Endothelial cell of umbilical vein (primary cell): ENCODE measurements at regions not wholly inside any gene's neighbourhood (a gene's known extent, or its start where the extent isn't known, plus 50 kb on each side); places are given as distances from the start of the nearest gene placed in this dataset.

Experiments used
- BruUV-seq: library from RNA; stranded (reverse); fragments of 400-500 nt; replicated peaks from 2 replicates; lab custom pipeline; 2021; lab: Mats Ljungman, UMichigan
- CTCF ChIA-PET: fragments of 300-600, 350-600 bp; sonication (Branson Sonifier 250); formaldehyde crosslinking; loops from one replicate; lab custom pipeline; 2021; ENCODE audit warnings: antibody characterized with exemption, inconsistent platforms; lab: Charles Lee
- POLR2A ChIA-PET: fragments of 300-600, 350-600 bp; sonication (Branson Sonifier 250); formaldehyde crosslinking; loops from one replicate; lab custom pipeline; 2021; ENCODE audit warnings: antibody characterized with exemption, inconsistent platforms; lab: Charles Lee
- DNase-seq: peaks from one replicate; pipeline ENCODE4 v3.0.0-alpha.2; 2011; ENCODE audit warnings: low read depth, low spot score
- FAIRE-seq: peaks from 2 replicates; lab custom pipeline; 2011; peaks lifted over from hg19 to GRCh38; lab: Jason Lieb, UNC
- H2AFZ ChIP-seq: 2 replicates; pipeline ENCODE4 v1.6.0; 2012; ENCODE audit warnings: low read depth, low read length, control low read depth, inconsistent platforms
- H3K27ac ChIP-seq: 2 replicates; pipeline ENCODE4 v1.5.1; 2011; ENCODE audit warnings: low read depth, mild to moderate bottlenecking, control low read depth, low read length, moderate library complexity; ENCODE audit not compliant: insufficient read depth
- H3K27me3 ChIP-seq, 2 experiments: 2 replicates each; pipeline versions ENCODE4 v1.6.0 to v1.6.1; 2011; ENCODE audit warnings: low read length in 2 of 2, mixed read lengths in 1 of 2; ENCODE audit not compliant: control insufficient read depth in 2 of 2, insufficient read depth in 2 of 2
- H3K36me3 ChIP-seq, 2 experiments: 2 replicates in 1 of 2; 3 replicates in 1 of 2; pipeline ENCODE4 v1.5.1; 2011; ENCODE audit warnings: low read length in 2 of 2, mild to moderate bottlenecking in 1 of 2, moderate library complexity in 1 of 2; ENCODE audit not compliant: control insufficient read depth in 2 of 2, insufficient read depth in 2 of 2; ENCODE audit errors: extremely low read depth in 1 of 2
- H3K4me1 ChIP-seq: 3 replicates; pipeline ENCODE4 v1.5.1; 2011; ENCODE audit warnings: mild to moderate bottlenecking, low read length; ENCODE audit not compliant: control insufficient read depth, insufficient read depth; ENCODE audit errors: extremely low read depth
- H3K4me2 ChIP-seq: 2 replicates; pipeline ENCODE4 v1.6.1; 2011; ENCODE audit warnings: low read length, control low read depth, mixed read lengths; ENCODE audit not compliant: insufficient read depth
- H3K4me3 ChIP-seq, 3 experiments: fragments of 200-600 bp in 1 of 3; sonication (generic), shearing (Covaris generic) in 1 of 3; replicated peaks in 1 of 3; 2 replicates each; pipeline ENCODE4 v1.5.1; 2011 to 2016; ENCODE audit warnings: control low read depth in 3 of 3, low read length in 3 of 3, mild to moderate bottlenecking in 2 of 3, inconsistent platforms in 1 of 3, low read depth in 1 of 3, moderate library complexity in 1 of 3; ENCODE audit not compliant: insufficient read depth in 1 of 3
- H3K79me2 ChIP-seq: 2 replicates; pipeline ENCODE4 v1.6.0; 2012; ENCODE audit warnings: low read length, inconsistent platforms; ENCODE audit not compliant: control insufficient read depth, insufficient read depth
- H3K9ac ChIP-seq: replicated peaks from 2 replicates; pipeline ENCODE3; 2011; ENCODE audit warnings: low read length, control low read depth; ENCODE audit not compliant: insufficient read depth; ENCODE audit errors: extremely low read depth
- H3K9me1 ChIP-seq: replicated peaks from 3 replicates; pipeline ENCODE4 v1.6.0; 2011; ENCODE audit warnings: mild to moderate bottlenecking, low read length; ENCODE audit not compliant: control insufficient read depth, insufficient read depth; ENCODE audit errors: extremely low read depth
- H3K9me3 ChIP-seq: replicated peaks from 2 replicates; pipeline ENCODE4 v1.5.1; 2012; ENCODE audit warnings: low read length, inconsistent platforms; ENCODE audit not compliant: control insufficient read depth, insufficient read depth
- H4K20me1 ChIP-seq: replicated peaks from 2 replicates; pipeline ENCODE3; 2011; ENCODE audit warnings: mild to moderate bottlenecking, low read length; ENCODE audit not compliant: control insufficient read depth, insufficient read depth; ENCODE audit errors: extremely low read depth
- EZH2 ChIP-seq: IDR thresholded peaks from 2 replicates; pipeline ENCODE4 v1.6.1; 2012; ENCODE audit warnings: borderline replicate concordance, low read depth, mild to moderate bottlenecking, moderate library complexity, low read length, inconsistent platforms; ENCODE audit not compliant: severe bottlenecking
- FOS ChIP-seq: IDR thresholded peaks from 2 replicates; pipeline ENCODE4 v1.6.1; 2011; ENCODE audit warnings: mild to moderate bottlenecking, low read length, moderate library complexity, borderline replicate concordance; ENCODE audit not compliant: insufficient read depth
- GATA2 ChIP-seq: IDR thresholded peaks from 2 replicates; pipeline ENCODE4 v1.7.0; 2011; ENCODE audit warnings: low read depth, mild to moderate bottlenecking, moderate library complexity, mixed read lengths, low read length; ENCODE audit not compliant: insufficient read length, insufficient read depth
- JUN ChIP-seq: IDR thresholded peaks from 2 replicates; pipeline ENCODE4 v1.6.1; 2011; ENCODE audit warnings: borderline replicate concordance, low read depth; ENCODE audit not compliant: insufficient read length, insufficient read depth
- MYC ChIP-seq: IDR thresholded peaks from one replicate; pipeline ENCODE4 v1.6.1; 2011; ENCODE audit warnings: mild to moderate bottlenecking, low read depth, low read length
- POLR2A ChIP-seq: IDR thresholded peaks from 2 replicates; pipeline ENCODE4 v1.6.1; 2012; ENCODE audit warnings: low read depth, mild to moderate bottlenecking, control low read depth, low read length
- POLR2AphosphoS5 ChIP-seq: IDR thresholded peaks from 2 replicates; pipeline ENCODE4 v1.6.1; 2012; ENCODE audit warnings: low read depth, mild to moderate bottlenecking, control low read depth, low read length, moderate library complexity; ENCODE audit not compliant: insufficient read depth
- dilution Hi-C: fragments of 300-500 bp; cut with MboI; formaldehyde crosslinking; loops from one replicate; pipeline ENCODE4 v1.15.0; 2019; ENCODE audit warnings: low sequenced_read_pairs; ENCODE audit not compliant: extremely low pct_ligation_motif_present
- intact Hi-C: fragments of 100-400 bp; cut with micrococcal nuclease; formaldehyde crosslinking; loops from one replicate; pipeline ENCODE4 v1.10.0; 2022
- TF ChIP-seq, protein P1 (sequence below), 2 donors: IDR thresholded peaks; 1 replicate in 1 of 2; 2 replicates in 1 of 2; pipeline ENCODE4 v1.5.1; 2011; ENCODE audit warnings: low read length in 2 of 2, mild to moderate bottlenecking in 2 of 2, moderate library complexity in 2 of 2, control low read depth in 1 of 2, inconsistent platforms in 1 of 2, low read depth in 1 of 2; ENCODE audit not compliant: insufficient read depth in 1 of 2; ENCODE audit errors: extremely low read depth in 1 of 2
- TF ChIP-seq, protein P2 (sequence below): IDR thresholded peaks from 2 replicates; pipeline ENCODE4 v1.6.1; 2011; ENCODE audit not compliant: insufficient read depth, insufficient read length

DNA sequence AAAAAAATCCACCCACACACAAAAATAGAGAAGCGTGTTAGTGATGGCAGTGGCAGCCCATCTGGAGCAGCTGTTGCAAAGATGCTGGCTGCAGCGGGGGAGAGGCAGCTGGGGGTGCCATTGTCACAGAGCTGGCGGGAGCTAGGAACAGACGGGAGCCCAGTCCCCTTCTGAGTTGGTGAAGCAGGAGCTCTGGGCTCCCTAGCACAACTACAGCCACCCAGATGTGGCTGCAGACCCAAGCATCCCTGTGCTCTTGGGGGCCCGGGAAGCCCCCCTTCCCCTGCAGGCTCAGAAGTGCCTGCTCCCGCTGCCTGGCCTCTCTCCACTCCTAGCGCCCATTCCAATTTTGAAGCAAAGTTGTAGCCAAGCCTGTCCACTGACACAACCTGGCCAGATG is 366.6 kb upstream of the MC4R start:
- H4K20me1 ChIP-seq = no peaks in the 10 kb centered on the region
- H3K9ac ChIP-seq = no peak overlapping the region
- FAIRE-seq (no peak), DNase-seq (no peak)
- no peaks in the 10 kb centered on the region for H3K9me3 ChIP-seq
- no peak overlapping the region for H3K4me2 ChIP-seq
- dilution Hi-C loops = no loop called here
- H3K27ac ChIP-seq = no peak overlapping the region
- H3K4me3 ChIP-seq = no peak overlapping the region
- no peaks in the 10 kb centered on the region for H3K9me1 ChIP-seq
- H3K36me3 ChIP-seq = no peaks in the 10 kb centered on the region
- ChIA-PET POLR2A (no interaction called here), CTCF (no interaction called here)
- H3K4me1 ChIP-seq = no peaks in the 10 kb centered on the region
- no peak overlapping the region for H2AFZ ChIP-seq
- TF ChIP-seq, protein P1, sequence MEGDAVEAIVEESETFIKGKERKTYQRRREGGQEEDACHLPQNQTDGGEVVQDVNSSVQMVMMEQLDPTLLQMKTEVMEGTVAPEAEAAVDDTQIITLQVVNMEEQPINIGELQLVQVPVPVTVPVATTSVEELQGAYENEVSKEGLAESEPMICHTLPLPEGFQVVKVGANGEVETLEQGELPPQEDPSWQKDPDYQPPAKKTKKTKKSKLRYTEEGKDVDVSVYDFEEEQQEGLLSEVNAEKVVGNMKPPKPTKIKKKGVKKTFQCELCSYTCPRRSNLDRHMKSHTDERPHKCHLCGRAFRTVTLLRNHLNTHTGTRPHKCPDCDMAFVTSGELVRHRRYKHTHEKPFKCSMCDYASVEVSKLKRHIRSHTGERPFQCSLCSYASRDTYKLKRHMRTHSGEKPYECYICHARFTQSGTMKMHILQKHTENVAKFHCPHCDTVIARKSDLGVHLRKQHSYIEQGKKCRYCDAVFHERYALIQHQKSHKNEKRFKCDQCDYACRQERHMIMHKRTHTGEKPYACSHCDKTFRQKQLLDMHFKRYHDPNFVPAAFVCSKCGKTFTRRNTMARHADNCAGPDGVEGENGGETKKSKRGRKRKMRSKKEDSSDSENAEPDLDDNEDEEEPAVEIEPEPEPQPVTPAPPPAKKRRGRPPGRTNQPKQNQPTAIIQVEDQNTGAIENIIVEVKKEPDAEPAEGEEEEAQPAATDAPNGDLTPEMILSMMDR (IDR thresholded peaks at IDR 0.05; ENCODE audit: extremely low read depth in 1 of 2, insufficient read depth in 1 of 2, low read depth in 1 of 2, low read length in 2 of 2) = no peak
- TF ChIP-seq EZH2 = no peak
- TF ChIP-seq, protein P2, sequence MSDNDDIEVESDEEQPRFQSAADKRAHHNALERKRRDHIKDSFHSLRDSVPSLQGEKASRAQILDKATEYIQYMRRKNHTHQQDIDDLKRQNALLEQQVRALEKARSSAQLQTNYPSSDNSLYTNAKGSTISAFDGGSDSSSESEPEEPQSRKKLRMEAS = no peak
- no peak for TF ChIP-seq POLR2AphosphoS5
- no peak for TF ChIP-seq GATA2
- no peak for TF ChIP-seq POLR2A
- TF ChIP-seq JUN = no peak
- TF ChIP-seq MYC = no peak
- no peak for TF ChIP-seq FOS
- H3K27me3 ChIP-seq = no peaks in the 10 kb centered on the region
- intact Hi-C loops = no loop called here
- no peaks in the 10 kb centered on the region for H3K79me2 ChIP-seq
- no TSS peak for BruUV-seq
